Transverse colon (tissue), 4 donors: ENCODE measurements at regions not wholly inside any gene's neighbourhood (a gene's known extent, or its start where the extent isn't known, plus 50 kb on each side); places are given as distances from the start of the nearest gene placed in this dataset.
A peak's percentile ranks its signal among the peaks of the same experiment; 100 is the strongest.

ENCODE experiments used
- DNase-seq: peaks from one replicate; pipeline ENCODE4 v3.0.0-alpha.2; 2019
- H3K27ac ChIP-seq, 4 donors: fragments of 200-600 bp; sonication (generic); 2 replicates each; pipeline ENCODE4 v1.5.1; 2016 to 2018; ENCODE audit warnings: inconsistent platforms in 4 of 4
- H3K27me3 ChIP-seq: fragments of 200-600 bp; sonication (generic); 2 replicates; pipeline ENCODE4 v1.5.1; 2017; ENCODE audit warnings: inconsistent platforms
- H3K36me3 ChIP-seq, 4 donors: fragments of 200-600 bp; sonication (generic); 2 replicates each; pipeline ENCODE4 v1.5.1; 2017 to 2019; ENCODE audit warnings: inconsistent platforms in 4 of 4
- H3K4me1 ChIP-seq, 4 donors: fragments of 200-600 bp; sonication (generic); 2 replicates each; pipeline ENCODE4 v1.5.1; 2017 to 2020; ENCODE audit warnings: inconsistent platforms in 4 of 4
- H3K4me3 ChIP-seq, 4 donors: fragments of 200-600 bp; sonication (generic); 1 replicate in 1 of 4; 2 replicates in 3 of 4; pipeline versions ENCODE4 v1.5.1 to v1.6.1; 2017 to 2019; ENCODE audit warnings: inconsistent platforms in 4 of 4
- H3K9me3 ChIP-seq, 2 donors: fragments of 200-600 bp; sonication (generic); 2 replicates each; pipeline ENCODE4 v1.5.1; 2017 to 2019; ENCODE audit warnings: inconsistent platforms in 2 of 2
- CTCF ChIP-seq, 5 experiments: fragments of 200-600 bp in 3 of 5; fragments of 450-650 bp in 2 of 5; sonication (generic) in 3 of 5; IDR thresholded peaks; 1 replicate in 2 of 5; 2 replicates in 3 of 5; pipeline ENCODE4 v1.5.1; 2016 to 2017; ENCODE audit warnings: antibody characterized with exemption in 5 of 5, inconsistent platforms in 3 of 5, mild to moderate bottlenecking in 2 of 5, moderate library complexity in 1 of 5
- EP300 ChIP-seq: sonication (generic); formaldehyde crosslinking; IDR thresholded peaks from one replicate; pipeline ENCODE4 v1.6.1; 2017; ENCODE audit warnings: antibody characterized with exemption, low read depth
- POLR2A ChIP-seq: fragments of 450-650 bp; IDR thresholded peaks from one replicate; pipeline ENCODE4 v1.6.1; 2016; ENCODE audit warnings: antibody characterized with exemption, mild to moderate bottlenecking, moderate library complexity
- POLR2AphosphoS5 ChIP-seq, 3 donors: sonication (generic); formaldehyde crosslinking; IDR thresholded peaks; one replicate each; pipeline ENCODE4 v1.6.1; 2016; ENCODE audit warnings: antibody characterized with exemption in 3 of 3
- WGBS, 2 donors: methylation state at CpG; one replicate each; pipeline ENCODE4 v1.1.5; 2018; ENCODE audit warnings: low coverage in 1 of 2; 5-methylcytosine and 5-hydroxymethylcytosine counted together
- in situ Hi-C, 4 donors: fragments of 200-750 bp; cut with MboI; loops; one replicate each; pipeline versions ENCODE4 v1.15.0 to v1.15.1; 2017; ENCODE audit warnings: low sequenced_read_pairs in 3 of 4, low pct_ligation_motif_present in 1 of 4, low pct_unique_long_range_greater_than_20kb in 1 of 4
- intact Hi-C: fragments of 100-400 bp; cut with DNase I; formaldehyde crosslinking; loops from one replicate; pipeline ENCODE4 v1.15.1; 2023; ENCODE audit warnings: low total_unique reads

- in situ Hi-C loops (no loop called here), intact Hi-C loops (no loop called here)
- Histone ChIP-seq H3K4me1 (peaks cover 0 to 18% (median 3%) of the 10 kb centered on the region in 4 donors), H3K9me3 (no peaks in the 10 kb centered on the region), H3K27me3 (no peaks in the 10 kb centered on the region), H3K36me3 (no peaks in the 10 kb centered on the region), H3K27ac (peak overlapping the region; percentile 35 to 80 (median 59)), H3K4me3 (no peak overlapping the region)
- DNase-seq: peak; percentile 17
- TF ChIP-seq POLR2A: no peak
- TF ChIP-seq CTCF (IDR thresholded peaks at IDR 0.05): no peak
- no peak for TF ChIP-seq EP300
- peak in 2 of 3 donors; percentile 53 to 60 for TF ChIP-seq POLR2AphosphoS5 (IDR thresholded peaks at IDR 0.05)
- WGBS, 2 donors: 54 to 60% methylated on average over 6 to 11 of the region's 11 CpGs
Observed at GRCh38 chr9:87119328-87119881, 172.1 kb upstream of the GAS1 start.

- no peak for DNase-seq
- Histone ChIP-seq H3K27me3 (no peaks in the 10 kb centered on the region), H3K36me3 (no peaks in the 10 kb centered on the region), H3K27ac (peak overlapping the region; percentile 35 to 80 (median 59)), H3K4me1 (peaks cover 0 to 18% (median 3%) of the 10 kb centered on the region in 4 donors), H3K4me3 (no peak overlapping the region), H3K9me3 (no peaks in the 10 kb centered on the region)
- 58 to 60% methylated on average over 5 of the region's 5 CpGs for WGBS, 2 donors
- intact Hi-C loops (loop anchor here (5.0 to 10.0 kb wide), 2 partner anchors 88 to 176 kb away; partner anchors contain the start of gene GAS1), in situ Hi-C loops (no loop called here)
- TF ChIP-seq EP300 (no peak), CTCF (IDR thresholded peaks at IDR 0.05) (no peak), POLR2AphosphoS5 (IDR thresholded peaks at IDR 0.05) (no peak), POLR2A (no peak)
Observed at GRCh38 chr9:87120610-87121009, 173.3 kb upstream of the GAS1 start.

- Histone ChIP-seq H3K4me1 (peaks cover 0 to 18% (median 3%) of the 10 kb centered on the region in 4 donors), H3K9me3 (no peaks in the 10 kb centered on the region)
- in situ Hi-C loops: no loop called here
Observed at GRCh38 chr9:87122947-87123685, 175.8 kb upstream of the GAS1 start.

More at GRCh38 chr9:87122947-87123685, 175.8 kb upstream of the GAS1 start:
- DNase-seq: no peak
- H3K4me3 ChIP-seq: no peak overlapping the region
- TF ChIP-seq CTCF (IDR thresholded peaks at IDR 0.05): no peak
- no peak for TF ChIP-seq POLR2A
- TF ChIP-seq POLR2AphosphoS5 (IDR thresholded peaks at IDR 0.05): peak; percentile 17 to 56 (median 50)
- TF ChIP-seq EP300: no peak
- 42 to 63% methylated on average over 6 of the region's 6 CpGs for WGBS, 2 donors
- peak overlapping the region; percentile 12 to 71 (median 54) for H3K27ac ChIP-seq
- H3K36me3 ChIP-seq: no peaks in the 10 kb centered on the region
- intact Hi-C loops: loop anchor here (5.0 to 10.0 kb wide), 2 partner anchors 91 to 178 kb away; partner anchors contain the start of gene GAS1
- no peaks in the 10 kb centered on the region for H3K27me3 ChIP-seq
